Liver (tissue), 3 donors: ENCODE measurements at regions not wholly inside any gene's neighbourhood (a gene's known extent, or its start where the extent isn't known, plus 50 kb on each side); places are given as distances from the start of the nearest gene placed in this dataset.

Experiments used
- EGR1 ChIP-seq, 2 donors: IDR thresholded peaks; 2 replicates each; pipeline ENCODE4 v1.6.1; 2016 to 2018; ENCODE audit warnings: antibody characterized with exemption in 2 of 2, low read depth in 2 of 2
- TAF1 ChIP-seq: conservative IDR thresholded peaks from 2 replicates; pipeline ENCODE4 v1.6.1; 2016; ENCODE audit warnings: antibody characterized with exemption, mild to moderate bottlenecking
- TF ChIP-seq, protein P1 (sequence below): IDR thresholded peaks from 2 replicates; pipeline ENCODE4 v1.6.1; 2016; ENCODE audit warnings: antibody characterized with exemption
- TF ChIP-seq, protein P2 (sequence below): fragments of 150-350 bp; IDR thresholded peaks from 2 replicates; pipeline ENCODE4 v1.5.1; 2017; ENCODE audit warnings: improper control_type of control experiment, low read depth, low read length; ENCODE audit not compliant: missing input control
- donor health status: healthy.
- donor health status: healthy.

DNA sequence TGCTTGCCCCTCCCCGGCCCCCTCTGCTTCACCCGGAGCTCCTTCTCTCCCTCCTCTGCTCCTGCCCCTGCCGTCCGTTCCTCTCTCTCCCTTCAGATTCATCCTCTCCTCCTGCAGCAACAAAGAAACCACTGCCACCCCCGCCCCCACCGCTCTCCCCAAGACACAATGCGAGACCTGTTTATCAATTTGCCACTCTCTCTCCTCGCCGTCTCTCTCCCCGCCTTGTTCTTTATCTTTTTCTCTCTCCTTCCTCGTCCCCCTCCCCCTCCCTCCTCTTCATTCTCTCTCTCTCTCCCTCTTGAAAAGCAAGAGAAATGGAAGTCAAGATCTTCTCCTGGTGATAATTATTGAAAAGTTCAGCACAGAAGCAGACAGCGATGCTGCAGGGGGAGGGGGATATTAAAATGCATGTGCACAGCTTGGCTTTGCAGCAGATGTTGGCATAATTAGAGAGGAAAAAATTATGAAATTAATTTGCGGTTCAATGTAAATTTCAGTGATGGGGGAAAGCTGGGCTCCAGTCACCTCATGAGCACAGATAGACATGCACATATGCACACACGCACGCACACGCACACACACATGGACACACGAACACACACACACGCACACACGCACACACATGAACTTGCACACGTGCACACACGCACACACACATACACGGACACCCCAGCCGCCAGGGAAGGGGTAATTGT lies 58.1 kb upstream of the CBFA2T3 start:
- TF ChIP-seq TAF1 (no peak), EGR1 (IDR thresholded peaks at IDR 0.05; ENCODE audit: low read depth in 2 of 2) (no peak)
- TF ChIP-seq, protein P1, sequence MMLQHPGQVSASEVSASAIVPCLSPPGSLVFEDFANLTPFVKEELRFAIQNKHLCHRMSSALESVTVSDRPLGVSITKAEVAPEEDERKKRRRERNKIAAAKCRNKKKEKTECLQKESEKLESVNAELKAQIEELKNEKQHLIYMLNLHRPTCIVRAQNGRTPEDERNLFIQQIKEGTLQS = no peak
- TF ChIP-seq, protein P2, sequence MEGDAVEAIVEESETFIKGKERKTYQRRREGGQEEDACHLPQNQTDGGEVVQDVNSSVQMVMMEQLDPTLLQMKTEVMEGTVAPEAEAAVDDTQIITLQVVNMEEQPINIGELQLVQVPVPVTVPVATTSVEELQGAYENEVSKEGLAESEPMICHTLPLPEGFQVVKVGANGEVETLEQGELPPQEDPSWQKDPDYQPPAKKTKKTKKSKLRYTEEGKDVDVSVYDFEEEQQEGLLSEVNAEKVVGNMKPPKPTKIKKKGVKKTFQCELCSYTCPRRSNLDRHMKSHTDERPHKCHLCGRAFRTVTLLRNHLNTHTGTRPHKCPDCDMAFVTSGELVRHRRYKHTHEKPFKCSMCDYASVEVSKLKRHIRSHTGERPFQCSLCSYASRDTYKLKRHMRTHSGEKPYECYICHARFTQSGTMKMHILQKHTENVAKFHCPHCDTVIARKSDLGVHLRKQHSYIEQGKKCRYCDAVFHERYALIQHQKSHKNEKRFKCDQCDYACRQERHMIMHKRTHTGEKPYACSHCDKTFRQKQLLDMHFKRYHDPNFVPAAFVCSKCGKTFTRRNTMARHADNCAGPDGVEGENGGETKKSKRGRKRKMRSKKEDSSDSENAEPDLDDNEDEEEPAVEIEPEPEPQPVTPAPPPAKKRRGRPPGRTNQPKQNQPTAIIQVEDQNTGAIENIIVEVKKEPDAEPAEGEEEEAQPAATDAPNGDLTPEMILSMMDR = no peak
